Activated CD4-positive, alpha-beta T cell treated with anti-CD3 and anti-CD28 coated beads, Interleukin-10, Interleukin-2, amounts not matched to agents 100 ng/mL and 50 ng/mL, durations not matched to agents 16 hours and 8 hours (primary cell): ENCODE measurements at regions not wholly inside any gene's neighbourhood (a gene's known extent, or its start where the extent isn't known, plus 50 kb on each side); places are given as distances from the start of the nearest gene placed in this dataset.
"Not testable (repeated sequence)": the region's sequence is repeated elsewhere in the genome, so short reads cannot be mapped to it uniquely, and the experiment has no call there.

Source experiments
- DNase-seq: peaks from one replicate; pipeline ENCODE4 v3.0.0-alpha.2; 2020

DNA sequence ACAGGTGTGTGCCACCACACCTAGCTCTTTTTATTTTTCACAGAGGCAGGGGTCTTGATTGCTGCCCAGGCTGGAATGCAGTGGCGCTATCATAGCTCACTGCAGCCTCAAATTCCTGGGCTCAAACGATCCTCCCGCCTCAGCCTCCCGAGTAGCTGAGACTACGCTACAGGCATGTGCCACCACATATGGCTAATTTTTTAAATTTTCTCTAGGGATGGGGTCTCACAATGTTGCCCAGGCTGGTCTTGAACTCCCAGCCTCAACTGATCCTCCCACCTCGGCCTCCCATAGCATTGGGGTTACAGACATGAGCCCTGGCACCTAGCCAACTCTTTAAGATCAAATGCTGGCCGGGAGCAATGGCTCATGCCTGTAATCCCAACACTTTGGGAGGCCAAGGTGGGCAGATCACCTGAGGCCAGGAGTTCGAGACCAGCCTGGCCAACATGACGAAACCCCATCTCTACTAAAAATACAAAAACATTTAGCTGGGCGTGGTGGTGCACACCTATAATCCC, 50.6 kb upstream of the MYL10 start:
- DNase-seq: not testable (repeated sequence)

DNA sequence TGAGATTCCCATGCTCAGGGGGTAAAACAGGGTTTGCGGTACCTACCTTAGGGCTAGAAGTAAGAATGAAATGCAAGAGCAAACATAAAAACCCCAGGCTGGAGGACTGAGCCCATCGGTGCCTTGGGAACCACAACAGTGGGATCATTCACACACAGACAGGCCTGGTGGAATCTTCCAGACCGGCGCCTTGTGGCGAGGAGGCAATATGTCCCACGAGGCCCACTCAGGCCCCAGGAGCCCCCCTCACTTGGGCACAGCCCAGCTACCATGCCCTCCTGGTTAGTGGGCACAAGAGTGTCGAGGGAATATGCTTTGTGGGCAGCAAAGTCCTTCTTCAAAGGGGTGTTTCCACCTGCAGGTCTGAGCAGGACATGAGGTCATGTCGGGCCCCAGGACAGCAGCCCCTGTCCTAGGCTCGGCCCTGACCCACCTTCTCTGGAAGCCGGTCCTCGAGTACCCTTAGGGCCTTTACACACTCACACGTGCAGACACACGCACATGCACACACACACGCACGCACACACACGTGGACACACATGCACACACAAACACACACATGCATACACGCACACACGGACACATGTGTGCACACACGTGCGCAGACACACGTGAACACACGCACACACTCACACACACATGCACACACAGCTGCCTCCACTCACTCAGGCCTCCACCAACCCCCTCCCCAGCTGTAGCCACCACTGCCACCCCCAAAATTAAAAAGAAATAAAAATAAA, 51.5 kb upstream of the MYL10 start:
- no peak for DNase-seq

DNA sequence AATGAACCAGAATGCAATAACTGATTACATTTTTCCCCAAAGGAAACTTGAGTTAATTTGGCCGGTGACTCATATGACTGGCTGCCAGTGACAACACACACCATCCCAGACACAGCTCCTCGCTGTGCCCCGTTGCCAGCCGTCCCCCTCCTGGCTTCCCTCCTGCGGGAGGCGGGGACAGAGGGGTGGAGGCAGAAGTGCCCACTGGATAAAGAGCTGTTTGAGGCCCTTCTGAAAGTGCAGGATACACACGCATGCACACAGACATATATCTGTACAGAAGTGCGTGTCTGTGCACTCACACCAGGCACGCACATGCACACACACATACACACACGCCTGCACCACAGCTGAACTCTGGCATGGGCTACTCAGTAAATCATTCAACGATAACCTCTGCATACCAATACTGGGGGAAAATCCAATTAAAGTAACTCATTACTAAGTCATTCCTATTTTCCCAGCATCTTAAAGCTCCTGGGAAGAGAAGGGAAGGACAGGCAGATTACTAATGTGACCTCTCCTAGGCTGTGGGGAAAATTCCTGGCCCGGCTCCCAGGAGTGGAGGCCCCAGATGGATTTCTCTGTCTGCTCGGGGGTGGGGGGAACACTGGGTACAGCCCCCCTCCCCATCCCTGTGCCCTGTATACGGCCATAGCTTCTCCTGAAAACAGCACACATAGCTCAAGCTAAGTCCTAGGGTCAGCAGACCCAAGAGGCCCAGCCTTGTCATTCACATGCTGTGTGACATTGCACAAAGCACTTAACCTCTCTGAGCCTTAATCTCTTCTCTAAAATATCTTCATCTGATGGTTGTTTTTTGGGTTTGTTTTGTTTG, 52.3 kb upstream of the MYL10 start:
- no peak for DNase-seq

DNA sequence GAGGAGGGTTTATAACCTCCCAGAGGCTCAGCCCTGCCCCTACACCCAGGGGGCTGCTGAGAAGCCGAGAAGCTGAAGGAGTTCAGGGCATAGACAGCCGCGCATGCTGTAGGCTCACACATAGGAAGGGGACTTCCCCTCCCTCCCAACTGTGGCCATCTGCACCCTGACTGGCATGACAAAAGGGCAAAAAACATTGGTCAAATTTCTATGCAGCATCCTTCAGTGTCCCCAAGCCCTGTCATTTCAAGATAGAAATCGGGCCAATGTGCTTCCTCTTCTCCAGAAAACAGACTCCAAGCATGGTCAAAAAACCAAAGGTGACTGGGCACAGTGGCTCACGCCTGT, 55.9 kb upstream of the MYL10 start:
- no peak for DNase-seq

DNA sequence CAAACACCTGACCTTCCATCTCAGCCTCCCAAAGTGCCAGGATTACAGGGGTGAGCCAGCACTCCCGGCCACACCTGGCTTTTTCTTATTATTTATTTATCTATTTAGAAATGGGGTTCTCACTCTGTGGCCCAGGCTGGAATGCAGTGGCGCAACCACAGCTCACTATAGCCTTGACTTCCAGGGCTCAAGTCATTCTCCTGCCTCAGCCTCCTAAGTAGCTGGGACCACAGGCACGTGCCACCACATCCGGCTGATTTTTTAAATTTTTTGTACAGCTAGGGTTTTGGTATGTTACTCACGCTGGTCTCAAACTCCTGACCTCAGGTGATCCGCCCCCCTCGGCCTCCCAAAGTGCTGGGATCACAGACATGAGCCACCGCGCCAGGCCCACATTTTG, 56.9 kb upstream of the MYL10 start:
- DNase-seq: no peak

DNA sequence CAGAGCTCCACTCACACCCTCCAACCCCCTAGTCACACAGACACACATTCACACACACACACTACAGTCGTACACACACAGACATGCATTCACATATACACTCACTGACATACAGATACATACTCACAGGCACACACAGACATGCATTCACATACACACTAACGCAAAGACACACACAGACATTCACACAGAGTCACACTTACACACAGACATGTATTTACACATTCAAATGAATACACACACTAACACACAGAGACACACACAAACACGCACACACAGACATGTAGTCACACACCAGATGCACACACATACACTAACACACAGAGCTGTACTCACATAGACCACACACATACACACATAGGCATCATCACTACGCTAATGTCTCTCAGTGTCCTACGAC, 58.0 kb upstream of the MYL10 start:
- no peak for DNase-seq

DNA sequence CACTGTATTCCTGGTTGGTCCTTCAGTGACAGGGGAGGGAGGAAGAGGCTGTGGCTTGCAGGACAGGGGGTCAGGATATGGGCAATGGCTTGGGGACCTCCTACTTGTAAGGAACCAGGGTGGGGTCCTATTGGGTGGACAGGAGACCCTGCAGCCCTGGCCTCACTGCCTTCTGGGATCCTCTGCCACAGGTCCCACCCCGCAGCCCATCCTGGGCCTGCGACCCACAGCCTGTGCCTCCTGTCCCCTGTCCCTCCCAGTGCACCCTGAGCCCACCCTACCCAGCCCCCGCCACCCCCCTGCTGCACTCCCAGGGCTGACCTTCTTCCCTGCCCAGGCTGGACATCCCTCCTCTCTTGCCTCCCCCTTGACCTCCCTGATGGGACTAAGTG, 58.7 kb upstream of the MYL10 start:
- no peak for DNase-seq

DNA sequence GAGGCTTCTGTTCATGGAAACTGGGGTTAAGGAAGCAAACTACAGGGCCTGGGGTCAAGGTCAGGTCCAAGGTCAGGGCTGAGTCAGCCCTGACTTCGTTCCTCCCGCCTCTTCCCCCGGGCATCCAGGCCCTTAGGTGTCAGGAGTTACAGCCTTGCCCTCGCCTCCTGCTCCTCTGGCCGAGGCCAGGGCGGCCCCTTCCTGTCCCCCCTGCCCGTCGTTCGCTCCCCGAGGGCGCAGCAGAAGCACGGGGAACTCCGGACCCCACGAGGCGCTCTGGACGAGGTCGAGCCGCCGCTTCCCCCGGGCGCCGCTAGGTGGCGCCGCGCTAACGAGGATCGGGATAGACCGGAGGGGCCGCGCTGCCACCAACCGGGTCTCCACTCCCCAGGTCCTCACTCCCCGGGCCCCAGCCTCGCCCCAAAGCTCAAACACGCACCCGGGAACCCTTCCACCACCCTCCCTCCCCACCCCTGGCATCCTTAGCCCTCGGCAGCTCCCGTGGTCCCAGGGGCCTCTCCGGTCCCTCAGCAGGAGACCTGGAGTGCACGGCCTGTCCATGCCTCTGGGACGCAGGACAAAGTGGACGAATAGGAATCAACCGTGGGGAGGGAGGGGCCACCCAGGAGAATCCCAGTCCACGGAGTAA, 59.2 kb upstream of the MYL10 start:
- peak; percentile 84 for DNase-seq

DNA sequence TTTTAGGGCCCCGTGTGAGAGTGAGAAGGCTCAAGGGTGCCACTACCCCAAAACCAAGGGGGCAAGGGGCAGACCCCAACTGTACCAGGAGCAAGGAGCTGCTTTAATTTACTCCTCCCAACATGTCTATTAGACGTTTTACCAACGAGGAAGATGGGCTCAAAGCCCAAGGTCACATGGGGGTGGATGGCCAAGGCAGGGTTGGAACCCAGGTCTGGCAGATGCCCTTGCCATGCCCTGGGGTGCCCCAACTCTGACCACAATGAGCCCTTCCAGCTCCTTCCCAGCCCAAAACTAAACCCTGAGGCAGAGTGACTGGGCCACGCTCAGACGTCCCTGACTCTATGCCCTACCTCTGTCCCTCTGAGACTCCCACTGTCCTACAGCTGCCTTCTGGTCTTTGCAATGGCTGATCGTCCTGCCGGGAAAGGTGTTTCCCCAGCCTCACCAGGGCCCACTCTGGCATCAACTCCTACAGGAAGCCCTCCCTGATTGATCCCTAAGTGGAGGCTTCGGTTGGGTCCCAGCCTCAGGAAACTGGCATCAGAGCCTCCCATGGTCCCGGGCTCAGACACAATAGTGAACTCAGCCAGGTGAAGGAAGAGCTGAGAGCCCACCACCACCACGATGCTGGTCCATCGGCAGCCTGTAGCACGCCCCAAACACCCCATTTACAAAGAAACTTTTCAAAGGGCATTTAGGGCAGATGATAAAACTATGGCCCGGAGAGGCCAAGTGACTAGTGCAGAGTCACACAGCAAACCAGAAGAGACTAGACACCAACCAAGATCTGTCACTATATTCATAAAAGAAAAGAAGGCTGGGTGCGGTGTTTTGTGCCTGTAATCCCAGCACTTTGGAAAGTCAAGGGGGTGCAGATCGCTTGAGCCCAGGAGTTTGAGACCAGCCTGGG, 60.2 kb upstream of the MYL10 start:
- DNase-seq: no peak

DNA sequence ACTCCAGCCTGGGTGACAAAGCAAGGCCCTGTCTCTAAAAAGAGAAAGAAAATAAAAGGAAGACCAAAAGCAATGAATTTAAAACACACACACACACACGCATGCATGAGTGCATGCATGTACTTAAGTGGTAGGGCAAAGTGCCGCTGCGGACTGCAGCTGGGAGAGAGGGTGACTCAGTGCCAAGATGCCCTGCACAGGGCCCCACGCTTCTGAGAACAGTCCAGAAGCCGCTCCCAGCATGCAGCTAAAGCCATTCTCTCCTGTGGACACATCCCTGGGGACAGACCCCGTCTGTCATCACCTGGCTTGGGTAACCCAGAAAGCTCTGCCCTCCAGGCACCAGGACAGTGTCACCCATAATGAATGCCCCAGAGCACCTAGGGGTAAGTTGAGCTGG, 61.0 kb upstream of the MYL10 start:
- no peak for DNase-seq

DNA sequence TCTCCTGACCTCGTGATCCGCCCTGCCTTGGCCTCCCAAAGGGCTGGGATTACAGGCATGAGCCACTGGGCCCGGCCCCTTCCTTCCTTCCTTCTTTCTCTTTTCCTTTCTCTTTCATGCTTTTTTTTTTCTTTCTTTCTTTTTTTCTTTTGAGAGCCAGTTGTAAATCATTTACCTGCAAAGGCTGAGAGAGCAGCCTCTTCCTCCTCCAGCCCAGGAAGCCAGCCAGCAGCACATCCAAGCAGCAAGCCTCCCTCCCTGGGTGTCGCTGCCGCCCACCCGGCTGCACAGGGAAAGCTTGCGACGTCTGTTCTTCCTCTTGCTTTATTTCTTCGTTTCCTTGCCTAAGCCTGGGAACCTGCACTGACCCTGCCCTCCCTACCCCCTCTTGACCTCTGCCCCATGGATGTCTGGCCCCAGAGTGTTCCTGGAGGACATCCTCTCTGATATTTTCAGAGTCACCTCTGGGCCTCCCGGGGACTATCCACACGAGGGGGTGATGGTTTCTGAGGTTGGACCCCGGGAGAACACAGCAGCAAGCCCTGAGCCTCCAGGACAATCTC, 62.8 kb upstream of the MYL10 start:
- no peak for DNase-seq

DNA sequence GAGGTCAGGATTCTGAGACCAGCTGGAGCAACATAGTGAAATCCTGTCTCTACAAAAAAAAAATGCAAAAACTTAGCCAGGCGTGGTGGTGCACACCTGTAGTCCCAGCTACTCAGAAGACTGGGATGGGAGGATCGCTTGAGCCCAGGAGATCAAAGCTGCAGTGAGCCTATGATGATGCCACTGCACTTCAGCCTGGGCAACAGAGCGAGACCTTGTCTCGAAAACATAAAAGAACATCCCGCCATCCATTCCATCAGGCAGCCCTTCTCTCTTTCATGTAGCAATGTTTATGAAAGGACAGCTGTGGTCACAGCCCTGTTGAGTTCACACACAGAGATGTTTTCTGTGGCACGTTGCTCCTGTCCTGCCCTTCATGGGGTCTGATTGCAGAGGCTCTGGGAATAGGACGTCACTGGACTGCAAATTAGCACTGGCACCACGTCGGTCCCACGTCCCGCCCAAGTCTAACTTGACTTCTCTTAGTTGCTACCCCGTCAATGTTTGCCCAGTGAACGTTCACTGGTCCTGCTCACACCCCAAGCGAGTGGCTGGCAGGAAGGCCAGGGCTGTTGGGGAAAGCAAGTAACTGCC, 64.5 kb upstream of the MYL10 start:
- DNase-seq: no peak

DNA sequence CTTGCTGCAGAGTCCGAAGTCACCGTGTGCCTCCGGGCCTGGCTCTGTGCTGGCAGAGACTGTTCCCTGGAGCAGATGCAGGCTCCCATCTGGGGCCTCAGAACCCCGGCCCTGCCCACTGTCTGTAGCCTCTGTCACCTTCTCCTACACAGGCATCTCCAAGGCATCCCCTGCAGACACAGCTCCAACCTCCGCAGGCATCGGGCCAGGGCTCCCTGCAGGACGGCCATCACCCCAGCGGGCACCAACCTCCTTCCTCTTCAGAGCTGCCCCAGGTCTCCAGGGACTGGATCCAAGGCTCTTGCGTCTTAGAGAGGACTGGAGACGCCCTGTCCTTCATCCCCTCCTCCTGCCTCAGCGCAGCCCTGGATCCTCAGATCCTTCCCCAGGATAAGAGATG, 69.9 kb upstream of the MYL10 start:
- no peak for DNase-seq

DNA sequence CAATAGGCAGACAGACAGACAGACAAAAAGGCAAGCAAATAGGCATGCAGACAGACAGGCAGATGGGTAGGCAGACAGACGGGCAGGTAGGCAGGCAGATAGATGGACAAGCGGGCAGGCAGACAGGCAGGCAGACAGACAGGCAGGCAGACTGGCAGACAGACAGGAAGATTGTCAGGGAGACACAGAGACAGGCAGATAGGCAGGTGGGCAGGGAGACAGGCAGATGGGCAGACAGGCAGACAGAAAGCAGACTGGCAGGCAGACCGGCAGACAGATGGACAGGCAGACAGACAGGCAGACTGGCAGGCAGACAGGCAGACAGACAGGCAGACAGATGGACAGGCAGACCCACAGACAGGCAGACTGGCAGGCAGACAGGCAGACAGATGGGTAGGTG, 70.3 kb upstream of the MYL10 start:
- no peak for DNase-seq

DNA sequence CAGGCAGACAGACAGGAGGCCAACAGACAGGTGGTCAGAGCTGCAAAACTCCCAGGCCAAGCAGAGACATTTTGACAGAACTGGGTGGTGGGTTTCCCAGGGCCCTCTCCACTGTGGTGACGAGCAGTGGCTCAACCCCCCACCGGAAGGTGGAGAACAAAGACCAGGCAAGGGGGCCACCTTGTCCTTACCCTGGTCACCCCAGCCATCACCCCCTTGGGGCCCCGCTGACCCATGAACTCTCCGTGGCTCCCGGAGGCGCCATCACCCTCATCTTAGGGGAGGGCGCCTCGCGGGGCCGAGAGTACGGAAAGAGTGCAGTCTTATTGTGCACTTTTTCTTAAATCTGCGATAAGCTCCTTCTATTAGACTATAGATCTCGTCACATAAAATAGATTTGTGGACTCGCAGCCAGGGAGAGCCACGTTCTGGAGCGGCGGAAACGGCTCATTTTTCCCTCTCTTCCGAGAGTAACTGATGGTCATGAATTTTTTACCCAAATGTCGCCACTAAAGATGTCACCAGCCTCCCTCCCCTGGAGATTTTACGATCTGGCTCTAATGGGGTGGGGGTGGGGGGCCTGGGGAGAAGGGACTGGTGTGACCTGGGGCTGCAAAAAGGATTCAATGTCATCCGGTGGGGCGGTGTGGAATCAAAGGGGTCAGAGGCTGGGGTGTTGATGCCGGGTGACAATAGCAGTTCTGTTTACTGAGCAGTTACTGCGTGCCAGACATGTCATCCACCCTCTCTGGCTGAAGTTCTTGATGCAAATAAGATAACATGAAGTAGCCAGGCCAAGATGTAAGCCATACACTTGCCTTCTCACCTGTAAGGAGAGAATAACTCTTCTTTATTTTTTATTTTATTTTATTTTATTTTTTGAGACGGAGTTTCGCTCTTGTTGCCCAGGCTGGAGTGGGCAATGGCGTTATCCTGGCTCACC, 71.1 kb upstream of the MYL10 start:
- DNase-seq: no peak

DNA sequence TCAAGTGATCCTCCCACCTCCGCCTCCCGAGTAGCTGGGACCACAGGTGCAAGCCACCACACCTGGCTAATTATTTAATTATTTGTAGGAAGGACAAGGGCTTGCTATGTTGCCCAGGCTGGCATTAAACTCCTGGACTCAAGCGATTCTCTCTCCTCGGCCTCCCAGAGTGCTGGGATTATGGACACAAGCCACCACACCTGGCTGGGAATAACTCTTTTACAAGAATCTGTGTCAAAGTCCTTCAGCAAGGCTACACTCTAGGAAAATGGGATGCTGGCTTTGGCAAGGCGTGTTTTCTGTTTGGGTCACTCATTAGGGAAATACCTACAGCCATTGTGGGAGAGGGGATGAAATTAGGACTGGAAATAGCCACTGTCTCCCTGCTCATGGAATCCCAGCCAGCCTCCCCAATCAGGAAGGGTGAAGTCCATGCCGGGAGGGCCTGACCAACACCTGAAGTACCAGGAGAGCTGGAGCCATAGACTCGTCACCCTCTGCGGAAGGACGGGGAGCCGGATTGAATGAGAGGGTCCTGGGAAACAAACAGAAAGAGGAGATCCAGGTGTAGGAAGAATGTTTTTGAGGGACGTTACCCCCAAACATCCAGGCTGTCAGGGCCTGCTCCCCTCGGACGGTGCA, 72.2 kb upstream of the MYL10 start:
- DNase-seq: no peak

DNA sequence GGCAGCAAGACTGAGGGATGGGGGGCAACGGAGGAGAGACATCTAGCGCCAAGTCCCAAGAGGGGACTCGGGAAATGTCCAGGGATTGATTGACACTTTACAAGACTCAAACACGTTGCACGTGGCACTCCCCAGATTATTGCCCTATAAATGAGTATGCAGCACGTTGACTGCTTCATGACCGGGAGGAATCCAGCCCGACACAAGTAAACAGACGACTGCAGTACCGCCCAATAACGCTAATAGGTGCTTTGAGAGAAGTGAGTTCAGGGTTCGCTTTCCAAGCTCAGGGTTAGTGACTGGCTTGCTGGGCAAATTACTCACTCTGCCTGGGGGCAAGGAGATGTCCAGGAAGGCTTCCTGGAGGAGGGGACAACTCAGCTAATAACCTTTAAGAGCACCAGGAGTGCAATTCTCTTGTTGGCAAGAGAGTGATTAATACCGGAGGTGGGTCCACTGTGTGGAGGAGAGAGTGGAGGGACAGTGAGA, 73.3 kb upstream of the MYL10 start:
- no peak for DNase-seq

DNA sequence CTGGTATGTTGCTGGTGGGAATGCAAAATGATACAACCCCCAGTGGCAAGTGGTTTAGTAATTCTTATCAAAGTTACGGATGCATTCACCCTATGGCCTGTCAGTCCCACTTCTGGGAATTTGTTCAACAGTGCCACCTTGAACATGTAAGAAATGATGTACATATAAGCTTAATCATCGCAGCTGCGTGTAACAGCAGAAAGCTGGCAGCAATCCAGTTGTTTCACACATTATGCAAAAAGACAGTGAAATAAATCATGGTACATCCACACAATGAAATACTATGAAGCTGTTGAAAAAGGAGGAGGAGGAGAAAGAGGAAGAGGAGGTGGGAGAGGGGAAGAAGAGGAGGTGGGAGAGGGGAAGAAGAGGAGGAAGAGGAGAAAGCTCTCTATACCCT, 76.2 kb upstream of the MYL10 start:
- no peak for DNase-seq

DNA sequence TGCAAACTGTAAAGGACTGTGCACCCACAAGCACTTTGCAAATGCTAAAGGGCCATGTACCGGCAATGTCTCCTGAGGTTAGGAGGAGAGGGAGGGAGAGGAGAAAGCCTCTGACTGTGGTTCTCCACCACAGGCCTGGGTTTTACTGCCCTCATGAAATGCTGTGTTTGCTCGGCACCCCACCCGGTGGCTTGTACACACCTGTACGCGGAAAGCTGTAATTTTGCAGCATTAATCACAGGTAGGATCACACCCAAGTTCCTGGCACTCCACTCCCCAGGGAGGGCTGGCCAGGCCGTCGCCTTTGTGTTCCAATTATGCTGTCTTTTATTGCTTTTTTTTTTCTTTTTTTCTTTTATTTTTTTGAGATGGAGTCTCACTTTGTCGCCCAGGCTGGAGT, 78.5 kb upstream of the MYL10 start:
- no peak for DNase-seq

DNA sequence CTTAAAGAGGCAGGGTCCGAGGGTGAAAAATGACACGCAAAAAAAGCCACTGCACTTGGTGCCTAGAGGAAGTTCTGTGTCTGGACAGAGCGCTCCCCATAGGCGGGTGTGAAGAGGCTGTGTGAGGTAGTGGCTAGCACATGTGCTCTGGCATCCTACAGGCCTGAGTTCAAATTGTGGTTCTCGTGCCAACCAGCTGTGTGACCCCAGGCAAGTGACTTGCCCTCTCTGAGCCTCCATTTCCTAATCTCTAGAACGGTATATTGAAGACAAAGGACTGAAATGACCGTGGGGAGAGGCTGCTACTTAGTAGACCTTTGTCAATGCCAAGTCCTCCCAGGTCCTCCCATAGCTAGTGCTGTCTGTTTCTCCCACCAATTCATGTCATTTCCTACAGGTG, 79.1 kb upstream of the MYL10 start:
- DNase-seq: no peak
